H9 (cell line): ENCODE measurements at regions not wholly inside any gene's neighbourhood (a gene's known extent, or its start where the extent isn't known, plus 50 kb on each side); places are given as distances from the start of the nearest gene placed in this dataset.
"Not testable (repeated sequence)": the region's sequence is repeated elsewhere in the genome, so short reads cannot be mapped to it uniquely, and the experiment has no call there.

Experiments
- DNase-seq: peaks from one replicate; pipeline ENCODE4 v3.0.0-alpha.2; 2017
- H2AFZ ChIP-seq: one replicate; pipeline ENCODE4 v1.6.1; 2013; ENCODE audit warnings: mild to moderate bottlenecking, low read length, control low read depth, moderate library complexity
- H2AK5ac ChIP-seq: 2 replicates; pipeline ENCODE4 v1.6.1; 2013; ENCODE audit warnings: low read length, control low read depth, mixed read lengths; ENCODE audit not compliant: insufficient read length
- H2BK120ac ChIP-seq: one replicate; pipeline ENCODE4 v1.6.1; 2013; ENCODE audit warnings: low read depth, mild to moderate bottlenecking, low read length, control low read depth, inconsistent platforms; ENCODE audit not compliant: poor library complexity, severe bottlenecking
- H2BK12ac ChIP-seq: 2 replicates; pipeline ENCODE4 v1.6.1; 2013; ENCODE audit warnings: low read length, control low read depth, mixed read lengths, low read depth; ENCODE audit not compliant: insufficient read length
- H2BK15ac ChIP-seq: 2 replicates; pipeline ENCODE4 v1.6.1; 2013; ENCODE audit warnings: low read depth, low read length, control low read depth
- H2BK20ac ChIP-seq: one replicate; pipeline ENCODE4 v1.6.1; 2013; ENCODE audit warnings: low read depth, mild to moderate bottlenecking, low read length, control low read depth, inconsistent platforms; ENCODE audit not compliant: poor library complexity, severe bottlenecking
- H2BK5ac ChIP-seq: 2 replicates; pipeline ENCODE4 v1.6.1; 2013; ENCODE audit warnings: low read length, control low read depth, mixed read lengths; ENCODE audit not compliant: insufficient read length
- H3K14ac ChIP-seq: 2 replicates; pipeline ENCODE4 v1.6.1; 2013; ENCODE audit warnings: low read length, control low read depth; ENCODE audit not compliant: insufficient read depth
- H3K18ac ChIP-seq: 2 replicates; pipeline ENCODE4 v1.6.1; 2013; ENCODE audit warnings: low read depth, mild to moderate bottlenecking, mixed read lengths, low read length, control low read depth; ENCODE audit not compliant: insufficient read length
- H3K23ac ChIP-seq: 2 replicates; pipeline ENCODE4 v1.6.1; 2013; ENCODE audit warnings: low read length, control low read depth, mixed read lengths, low read depth; ENCODE audit not compliant: insufficient read length
- H3K23me2 ChIP-seq: 2 replicates; pipeline ENCODE4 v1.6.1; 2013; ENCODE audit warnings: low read depth, mild to moderate bottlenecking, mixed read lengths, low read length, control low read depth; ENCODE audit not compliant: insufficient read length, poor library complexity, severe bottlenecking
- H3K27ac ChIP-seq: 2 replicates; pipeline ENCODE4 v1.5.1; 2013; ENCODE audit warnings: low read length, control low read depth, mixed read lengths, low read depth; ENCODE audit not compliant: insufficient read length
- H3K27me3 ChIP-seq: 2 replicates; pipeline ENCODE4 v1.6.1; 2013; ENCODE audit warnings: low read length, control low read depth, inconsistent platforms; ENCODE audit not compliant: insufficient read depth
- H3K4ac ChIP-seq: 2 replicates; pipeline ENCODE4 v1.6.1; 2013; ENCODE audit warnings: low read depth, mild to moderate bottlenecking, control low read depth, inconsistent platforms, low read length, moderate library complexity
- H3K4me1 ChIP-seq: 2 replicates; pipeline ENCODE4 v1.6.1; 2013; ENCODE audit warnings: low read length, control low read depth, inconsistent platforms; ENCODE audit not compliant: insufficient read depth
- H3K4me2 ChIP-seq: 2 replicates; pipeline ENCODE4 v1.6.1; 2013; ENCODE audit warnings: low read length, control low read depth, mixed read lengths; ENCODE audit not compliant: insufficient read length, insufficient read depth
- H3K56ac ChIP-seq: 2 replicates; pipeline ENCODE4 v1.6.1; 2013; ENCODE audit warnings: low read depth, mild to moderate bottlenecking, mixed read lengths, low read length, control low read depth; ENCODE audit not compliant: insufficient read length
- H3K79me1 ChIP-seq: 2 replicates; pipeline ENCODE4 v1.6.1; 2013; ENCODE audit warnings: low read depth, mild to moderate bottlenecking, moderate library complexity, low read length, control low read depth, inconsistent platforms; ENCODE audit not compliant: insufficient read depth, poor library complexity, severe bottlenecking
- H3K79me2 ChIP-seq: 2 replicates; pipeline ENCODE4 v1.6.1; 2013; ENCODE audit warnings: low read length, control low read depth, inconsistent platforms; ENCODE audit not compliant: insufficient read depth
- H3K9ac ChIP-seq: 2 replicates; pipeline ENCODE4 v1.6.1; 2013; ENCODE audit warnings: low read length, control low read depth, mixed read lengths; ENCODE audit not compliant: insufficient read length; ENCODE audit errors: extremely low read depth
- H3K9me3 ChIP-seq: one replicate; pipeline ENCODE4 v1.6.1; 2013; ENCODE audit warnings: low read depth, low read length, inconsistent platforms; ENCODE audit not compliant: control insufficient read depth
- H3T11ph ChIP-seq: one replicate; pipeline ENCODE4 v1.6.1; 2013; ENCODE audit warnings: mild to moderate bottlenecking, low read length, control low read depth, inconsistent platforms
- H4K20me1 ChIP-seq: one replicate; pipeline ENCODE4 v1.6.1; 2013; ENCODE audit not compliant: control insufficient read depth, insufficient read length, insufficient read depth
- H4K5ac ChIP-seq: 2 replicates; pipeline ENCODE4 v1.6.1; 2013; ENCODE audit warnings: low read depth, mild to moderate bottlenecking, mixed read lengths, low read length, control low read depth; ENCODE audit not compliant: insufficient read length
- H4K8ac ChIP-seq: replicated peaks from 2 replicates; pipeline ENCODE4 v1.6.1; 2013; ENCODE audit warnings: low read length, control low read depth, mixed read lengths, low read depth; ENCODE audit not compliant: insufficient read length
- H4K91ac ChIP-seq: 2 replicates; pipeline ENCODE4 v1.6.1; 2013; ENCODE audit warnings: low read depth, mild to moderate bottlenecking, moderate library complexity, mixed read lengths, low read length, control low read depth; ENCODE audit not compliant: insufficient read length
- H3K27ac Mint-ChIP-seq, 3 experiments: 2 replicates in 2 of 3; 3 replicates in 1 of 3; pipeline ENCODE4 v1.8.0; 2020 to 2021; ENCODE audit warnings: mixed read lengths in 3 of 3, mild to moderate bottlenecking in 1 of 3, moderate library complexity in 1 of 3
- H3K27me3 Mint-ChIP-seq: 2 replicates; pipeline ENCODE4 v1.8.0; 2021; ENCODE audit warnings: low read depth, mild to moderate bottlenecking, moderate library complexity, mixed read lengths
- H3K36me3 Mint-ChIP-seq, 3 experiments: 2 replicates in 2 of 3; 3 replicates in 1 of 3; pipeline ENCODE4 v1.8.0; 2020 to 2021; ENCODE audit warnings: low read depth in 3 of 3, mixed read lengths in 3 of 3; ENCODE audit not compliant: insufficient read depth in 1 of 3
- H3K4me1 Mint-ChIP-seq, 2 experiments: 2 replicates each; pipeline ENCODE4 v1.8.0; 2020; ENCODE audit warnings: mixed read lengths in 2 of 2
- H3K4me3 Mint-ChIP-seq, 2 experiments: 2 replicates in 1 of 2; 3 replicates in 1 of 2; pipeline ENCODE4 v1.8.0; 2020 to 2021; ENCODE audit warnings: mild to moderate bottlenecking in 2 of 2, mixed read lengths in 2 of 2, moderate library complexity in 1 of 2
- H3K9me3 Mint-ChIP-seq, 2 experiments: 2 replicates in 1 of 2; 3 replicates in 1 of 2; pipeline ENCODE4 v1.8.0; 2020; ENCODE audit warnings: mild to moderate bottlenecking in 2 of 2, mixed read lengths in 2 of 2, moderate library complexity in 1 of 2
- WGBS: extraction: QIAGEN DNeasy Blood & Tissue Kit; methylation state at CpG from one replicate; pipeline ENCODE4 v1.1.7; 2013; ENCODE audit warnings: missing lambda C conversion rate, low lambda C conversion rate, mixed read lengths; ENCODE audit not compliant: insufficient read length; ENCODE audit errors: extremely low coverage; 5-methylcytosine and 5-hydroxymethylcytosine counted together

DNA sequence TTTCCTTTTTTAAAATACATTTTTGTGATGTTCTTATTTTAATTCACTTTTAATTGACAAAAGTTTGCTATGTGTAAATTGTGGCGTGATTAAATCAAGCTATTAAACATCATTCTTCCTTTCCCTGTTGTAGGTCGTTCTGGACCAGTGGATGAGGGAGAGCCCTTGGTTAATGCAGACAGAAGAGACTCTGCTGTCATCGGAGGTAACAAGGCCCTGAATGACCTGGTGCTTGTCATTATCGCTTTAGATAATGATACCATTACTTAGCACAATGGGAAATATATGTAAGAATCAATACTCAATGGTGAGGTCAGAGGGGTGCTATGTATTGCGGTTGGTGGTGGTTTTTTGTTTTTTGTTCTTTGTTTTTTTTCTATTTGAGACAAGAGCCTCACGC is 296.4 kb upstream of the SPATA31A3 start:
- not testable (repeated sequence) for H3K27ac ChIP-seq, H3K9ac ChIP-seq, H3K79me1 ChIP-seq, H4K5ac ChIP-seq, H3K23ac ChIP-seq, H2BK120ac ChIP-seq, H3K4me1 Mint-ChIP-seq, H3K56ac ChIP-seq, H3K23me2 ChIP-seq, H3K14ac ChIP-seq, H3K4me1 ChIP-seq, H3K27me3 Mint-ChIP-seq, DNase-seq, H2AFZ ChIP-seq, H3K79me2 ChIP-seq, H3K36me3 Mint-ChIP-seq, H3K27me3 ChIP-seq, H2BK5ac ChIP-seq, H3K27ac Mint-ChIP-seq, H3K4ac ChIP-seq, H3T11ph ChIP-seq, H3K18ac ChIP-seq, H2BK15ac ChIP-seq, H4K20me1 ChIP-seq, H3K9me3 Mint-ChIP-seq, H3K9me3 ChIP-seq, H4K8ac ChIP-seq, H3K4me3 Mint-ChIP-seq, H2BK12ac ChIP-seq, H2AK5ac ChIP-seq, H2BK20ac ChIP-seq, H4K91ac ChIP-seq, H3K4me2 ChIP-seq
- WGBS: no CpG with 5 or more reads among the region's 6 CpGs

DNA sequence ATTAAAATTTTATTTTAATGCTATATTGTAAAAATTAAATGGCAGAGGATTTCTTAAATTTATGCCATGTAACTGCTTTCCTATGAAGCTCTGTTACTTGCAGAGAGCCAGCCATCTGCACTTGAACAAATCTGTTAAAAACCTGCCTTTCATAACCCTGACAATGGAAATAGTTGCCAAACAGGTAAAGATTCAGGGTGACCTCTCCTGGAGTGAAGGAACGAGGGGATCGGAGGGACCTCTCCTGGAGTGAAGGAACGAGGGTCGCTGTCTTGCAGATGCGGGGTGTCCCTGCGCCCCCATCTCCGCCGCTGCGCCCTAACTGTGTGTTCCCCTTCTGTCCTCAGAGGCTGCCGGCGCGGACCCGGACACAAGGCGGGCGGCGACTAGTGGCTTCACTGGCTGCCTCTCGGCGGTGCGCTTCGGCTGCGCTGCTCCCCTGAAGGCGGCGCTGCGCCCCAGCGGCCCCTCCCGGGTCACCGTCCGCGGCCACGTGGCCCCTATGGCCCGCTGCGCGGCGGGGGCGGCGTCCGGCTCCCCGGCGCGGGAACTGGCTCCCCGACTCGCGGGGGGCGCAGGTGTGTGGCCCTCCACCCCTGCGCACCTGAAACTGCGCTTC is 295.9 kb upstream of the SPATA31A3 start:
- H2BK15ac ChIP-seq, H3K18ac ChIP-seq, H3K4me2 ChIP-seq, H3K23me2 ChIP-seq, H3K56ac ChIP-seq, H3K36me3 Mint-ChIP-seq, H2BK5ac ChIP-seq, H3K4ac ChIP-seq, H3K4me3 Mint-ChIP-seq, H3K14ac ChIP-seq, H3K27me3 Mint-ChIP-seq, H3T11ph ChIP-seq, H4K5ac ChIP-seq, H3K27me3 ChIP-seq, H2AK5ac ChIP-seq, H3K9ac ChIP-seq, H3K79me1 ChIP-seq, H3K4me1 ChIP-seq, H4K8ac ChIP-seq, H3K9me3 ChIP-seq, H2BK120ac ChIP-seq, H2BK20ac ChIP-seq, DNase-seq, H3K27ac ChIP-seq, H3K9me3 Mint-ChIP-seq, H2BK12ac ChIP-seq, H4K91ac ChIP-seq, H3K4me1 Mint-ChIP-seq, H3K79me2 ChIP-seq, H3K23ac ChIP-seq, H3K27ac Mint-ChIP-seq, H4K20me1 ChIP-seq, H2AFZ ChIP-seq: not testable (repeated sequence)
- no CpG with 5 or more reads among the region's 46 CpGs for WGBS
